NCI-H1048 (cell line): ENCODE measurements at regions not wholly inside any gene's neighbourhood (a gene's known extent, or its start where the extent isn't known, plus 50 kb on each side); places are given as distances from the start of the nearest gene placed in this dataset.

Experiments used
- DNase-seq: peaks from one replicate; lab custom pipeline; 2025; lab: John Stamatoyannopoulos, UW

DNA sequence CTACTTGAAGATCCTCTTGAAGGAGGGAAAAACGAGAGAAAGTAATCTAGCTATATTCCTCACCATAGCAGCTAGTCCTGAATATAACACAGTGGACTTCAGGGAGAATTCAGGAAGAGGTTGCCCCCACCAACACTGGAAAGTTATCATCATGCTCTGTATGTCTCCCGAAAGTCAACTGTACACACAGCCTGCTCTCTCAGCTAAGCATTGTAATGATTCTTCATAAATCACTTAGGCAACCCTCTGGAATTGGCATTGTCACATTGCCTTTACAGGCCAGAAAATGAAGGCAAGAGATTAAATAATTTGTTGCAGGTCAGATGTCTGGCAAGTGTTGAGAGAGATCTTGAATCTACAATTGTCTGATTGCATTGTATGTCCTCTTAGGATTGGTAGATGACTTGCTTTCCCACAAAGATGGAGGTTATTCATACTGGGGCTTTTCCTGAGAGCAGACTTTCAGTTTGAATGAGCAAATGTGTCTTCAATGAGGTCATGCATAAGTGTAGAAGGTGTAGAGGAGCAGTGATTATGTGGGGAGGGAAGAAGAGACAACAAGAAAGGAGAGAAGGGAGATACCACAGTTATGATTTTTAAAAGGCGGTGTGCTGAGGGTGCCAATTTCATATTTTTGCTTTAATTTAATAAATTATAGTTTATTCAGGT is 667.2 kb downstream of the DCDC2C start:
- no peak for DNase-seq

- DNase-seq, result no peak
Measured at GRCh38 chr2:4381049-4381448, 677.7 kb downstream of the DCDC2C start.

DNA sequence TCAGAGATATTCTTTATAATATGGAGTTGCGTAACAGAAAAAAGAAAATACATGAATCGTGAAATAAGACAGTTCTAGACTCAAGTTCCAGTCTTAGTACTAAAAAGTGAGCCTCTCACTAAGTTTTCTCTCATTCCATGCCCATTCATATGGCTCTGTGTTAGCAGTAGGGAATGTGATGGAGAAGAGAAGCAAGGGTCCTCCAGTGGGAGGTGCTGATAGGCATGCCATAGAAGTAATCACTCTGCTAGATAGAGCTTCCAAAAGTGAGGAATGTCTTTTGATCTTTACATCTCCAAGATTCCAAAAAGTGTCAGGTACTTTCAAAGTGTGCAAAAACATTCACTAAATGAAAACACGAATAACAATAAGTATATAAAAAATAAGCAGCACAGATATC is 678.4 kb downstream of the DCDC2C start:
- DNase-seq, result no peak

DNA sequence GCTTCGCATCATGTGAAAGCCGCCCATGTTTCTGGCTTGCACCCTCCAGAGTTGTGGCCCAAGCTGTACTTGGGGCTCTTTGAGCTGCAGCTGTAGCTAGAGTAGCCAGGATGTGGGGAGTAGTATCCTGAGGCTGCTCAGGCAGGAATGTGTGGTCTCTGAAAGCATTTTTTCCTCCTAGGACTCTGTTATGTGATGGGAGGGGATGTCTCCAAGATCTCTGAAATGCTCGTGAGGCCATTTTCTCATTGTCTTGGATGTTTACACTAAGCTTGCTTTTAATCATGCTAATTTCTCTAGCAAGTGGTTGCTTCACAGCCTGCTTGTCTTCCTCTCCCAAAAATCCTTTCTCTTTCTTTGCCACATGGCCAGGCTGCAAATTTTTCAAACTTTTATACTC is 687.6 kb downstream of the DCDC2C start:
- DNase-seq, result no peak

DNA sequence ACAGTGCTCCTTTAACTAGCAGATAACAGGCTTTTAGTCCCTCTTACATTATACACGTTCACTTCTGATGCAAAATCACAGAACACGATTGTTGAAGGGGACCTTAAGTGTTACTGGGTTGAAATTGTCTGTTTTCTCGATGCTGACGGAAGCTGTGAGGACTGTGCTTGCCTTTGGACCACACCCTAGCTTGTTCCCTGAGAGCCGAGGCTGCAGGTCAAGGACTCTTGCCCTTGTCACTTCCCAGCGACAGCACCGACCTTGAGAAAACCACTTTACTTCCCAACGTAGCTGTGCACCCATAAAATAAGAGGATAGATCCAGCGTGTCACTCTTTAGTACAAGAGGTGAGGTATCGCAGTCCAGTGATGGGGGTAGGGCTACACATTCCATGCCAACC is 701.0 kb downstream of the DCDC2C start:
- no peak for DNase-seq

DNA sequence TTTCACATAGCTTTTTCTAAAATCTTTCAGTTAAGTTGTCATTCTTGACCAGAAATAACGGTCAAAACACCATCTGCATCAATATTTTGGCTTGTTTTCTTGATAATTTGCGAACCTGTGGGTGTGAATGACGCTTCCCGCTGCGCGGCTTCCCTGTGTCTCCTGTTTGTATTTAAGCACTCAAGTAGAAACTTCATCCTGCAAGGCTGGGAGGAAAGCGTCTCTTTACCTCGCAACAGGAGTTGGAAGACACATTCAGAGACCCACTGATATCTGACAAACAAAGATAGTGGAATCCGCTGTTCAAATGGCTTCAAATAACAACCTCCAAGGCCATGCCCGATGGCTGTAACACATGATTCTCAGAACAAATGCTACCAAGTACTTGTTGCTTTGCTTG is 704.9 kb downstream of the DCDC2C start:
- DNase-seq, result no peak

- DNase-seq, result no peak
Measured at GRCh38 chr2:4412637-4413187, 709.3 kb downstream of the DCDC2C start.

DNA sequence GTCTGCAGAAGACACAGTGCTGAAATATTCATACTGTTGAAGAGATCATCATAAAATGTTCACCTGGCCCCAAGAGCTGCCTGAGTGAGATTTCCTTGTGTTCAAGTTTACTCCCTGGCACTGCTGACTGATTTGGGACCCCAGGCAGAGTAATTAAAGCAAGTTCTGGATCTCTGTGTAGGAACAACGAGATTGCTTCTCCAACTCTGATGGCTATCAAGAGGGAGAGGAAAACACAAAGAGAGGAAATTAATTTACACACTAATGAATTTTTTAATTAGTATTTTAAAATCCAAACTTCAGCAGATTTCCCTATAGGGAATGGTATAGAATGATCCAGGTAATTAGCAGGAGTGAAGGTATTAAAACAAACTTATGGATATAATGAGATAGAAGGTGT is 711.8 kb downstream of the DCDC2C start:
- no peak for DNase-seq

GRCh38 chr2:4415810-4416413 is 712.5 kb downstream of the DCDC2C start:
- no peak for DNase-seq

- DNase-seq, result no peak
Measured at GRCh38 chr2:4416431-4416830, 713.1 kb downstream of the DCDC2C start.

DNA sequence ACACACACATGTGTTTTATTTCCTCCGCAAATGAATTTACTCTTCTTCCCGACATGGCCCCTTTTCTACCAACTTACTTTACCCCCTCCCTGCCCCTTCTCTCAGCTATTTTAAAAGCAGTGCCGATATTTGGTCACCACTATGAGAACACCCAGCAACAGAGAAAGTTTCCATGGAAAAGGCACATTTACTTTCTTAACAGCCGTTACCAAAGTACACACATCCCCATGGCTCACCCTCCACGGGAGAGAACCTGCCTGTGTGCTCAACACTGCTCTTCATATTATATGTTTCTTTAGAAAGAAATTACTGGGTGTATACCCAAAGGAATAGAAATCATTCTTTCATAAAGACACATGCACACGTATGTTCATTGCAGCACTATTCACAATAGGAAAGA is 714.4 kb downstream of the DCDC2C start:
- no peak for DNase-seq

GRCh38 chr2:4420032-4420431 is 716.7 kb downstream of the DCDC2C start:
- no peak for DNase-seq

GRCh38 chr2:4424153-4424552 is 720.8 kb downstream of the DCDC2C start:
- DNase-seq, result no peak

DNA sequence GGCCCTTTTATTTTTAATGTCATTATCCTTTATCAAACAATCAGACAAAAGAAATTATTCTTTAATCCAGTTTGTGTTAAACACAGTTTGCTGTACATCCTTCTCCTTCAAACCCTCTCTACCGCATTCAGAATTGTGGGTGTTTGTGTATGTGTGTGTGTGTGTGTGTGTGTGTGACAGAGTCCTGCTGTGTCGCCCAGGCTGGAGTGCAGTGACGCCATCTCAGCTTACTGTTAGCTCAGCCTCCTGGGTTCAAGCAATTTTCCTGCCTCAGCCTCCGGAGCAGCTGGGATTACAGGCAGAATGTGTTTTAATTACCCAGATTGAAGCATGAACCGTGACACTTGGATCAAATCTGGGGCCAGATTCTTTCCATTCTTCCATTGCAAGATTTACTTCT is 723.7 kb downstream of the DCDC2C start:
- no peak for DNase-seq

- DNase-seq, result no peak
Measured at GRCh38 chr2:4445821-4446220, 742.4 kb downstream of the DCDC2C start.

DNA sequence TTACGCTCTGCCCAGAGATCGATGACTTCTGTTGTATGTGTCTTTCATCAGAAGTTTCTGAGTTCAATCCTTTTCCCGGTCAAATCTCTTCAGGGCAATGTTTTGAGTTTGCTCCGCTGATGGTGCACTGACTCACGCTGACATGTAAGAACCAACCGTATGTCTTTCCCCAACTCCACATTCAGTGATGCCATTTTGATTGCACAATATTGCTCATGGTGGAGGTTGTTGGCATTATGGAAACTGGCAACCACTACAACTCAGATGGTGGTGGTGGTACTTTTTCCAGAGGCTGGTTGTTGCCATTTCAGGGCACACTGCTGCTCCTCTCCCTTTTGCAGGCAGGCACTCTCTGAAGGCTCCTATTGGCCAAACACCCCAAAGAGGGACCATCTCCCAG is 751.5 kb downstream of the DCDC2C start:
- DNase-seq, result no peak

GRCh38 chr2:4455486-4456155 is 752.2 kb downstream of the DCDC2C start:
- no peak for DNase-seq

GRCh38 chr2:4464634-4465266 is 761.4 kb downstream of the DCDC2C start:
- no peak for DNase-seq

DNA sequence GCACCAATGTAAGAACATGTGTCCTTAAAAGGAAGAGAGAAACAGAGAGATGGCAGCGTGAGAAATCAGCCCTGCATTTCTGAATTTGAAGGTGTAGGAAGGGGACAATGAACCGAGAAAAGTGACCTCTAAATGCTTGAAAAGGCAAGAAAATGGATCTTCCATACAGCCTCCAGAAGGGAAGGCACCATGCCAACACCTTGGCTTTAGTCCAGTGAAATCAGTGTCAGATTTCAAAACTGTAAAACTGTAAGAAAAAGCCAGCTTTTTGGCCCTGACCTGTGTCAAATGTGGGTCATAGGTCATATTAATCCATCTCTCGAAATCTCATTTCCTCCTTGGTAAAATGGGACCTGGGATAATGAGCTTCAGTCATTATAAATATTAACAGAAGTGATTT is 762.3 kb downstream of the DCDC2C start:
- DNase-seq, result no peak

GRCh38 chr2:4475618-4476017 is 772.2 kb downstream of the DCDC2C start:
- no peak for DNase-seq

- no peak for DNase-seq
Measured at GRCh38 chr2:4483050-4483449, 779.7 kb downstream of the DCDC2C start.

GRCh38 chr2:4486971-4487370 is 783.6 kb downstream of the DCDC2C start:
- DNase-seq, result no peak
